B cell (primary cell): ENCODE measurements at regions not wholly inside any gene's neighbourhood (a gene's known extent, or its start where the extent isn't known, plus 50 kb on each side); places are given as distances from the start of the nearest gene placed in this dataset.

Source experiments
- ATAC-seq: fragments of 200-7000 bp; cut with Tn5 transposase; one replicate; pipeline ENCODE4 v1.10.0; 2021; ENCODE audit warnings: low read depth, mild to moderate bottlenecking, moderate number of reproducible peaks, moderate library complexity
- CTCF ChIA-PET: fragments of 350-600 bp; sonication (Branson Sonifier 250); formaldehyde crosslinking; loops from one replicate; lab custom pipeline; 2021; ENCODE audit warnings: antibody characterized with exemption, inconsistent platforms; lab: Charles Lee
- POLR2A ChIA-PET: fragments of 350-600 bp; sonication (Branson Sonifier 250); formaldehyde crosslinking; loops from one replicate; lab custom pipeline; 2021; ENCODE audit warnings: antibody characterized with exemption; lab: Charles Lee
- DNase-seq: peaks from one replicate; pipeline ENCODE4 v3.0.0; 2013
- H2AFZ ChIP-seq: 2 replicates; pipeline ENCODE4 v1.6.1; 2012; ENCODE audit warnings: mild to moderate bottlenecking, low read depth, low read length; ENCODE audit not compliant: insufficient read depth, poor library complexity, severe bottlenecking
- H3K27ac ChIP-seq, 2 donors: 1 replicate in 1 of 2; 2 replicates in 1 of 2; pipeline ENCODE4 v1.5.1; 2012 to 2013; ENCODE audit warnings: low read length in 2 of 2, mild to moderate bottlenecking in 2 of 2, moderate library complexity in 1 of 2
- H3K27me3 ChIP-seq, 4 experiments: fragments of 200-600 bp in 1 of 4; sonication (generic) in 1 of 4; replicated peaks in 1 of 4; 1 replicate in 2 of 4; 2 replicates in 2 of 4; pipeline versions ENCODE4 v1.6.1 to v1.7.0; 2013 to 2016; ENCODE audit warnings: low read length in 3 of 4, mild to moderate bottlenecking in 2 of 4, mixed read lengths in 1 of 4, moderate library complexity in 1 of 4; ENCODE audit not compliant: insufficient read depth in 4 of 4, control insufficient read depth in 3 of 4; ENCODE audit errors: control extremely low read depth in 1 of 4
- H3K36me3 ChIP-seq, 2 experiments: replicated peaks in 1 of 2; 1 replicate in 1 of 2; 2 replicates in 1 of 2; pipeline versions ENCODE4 v1.6.1 to v1.7.1; 2013; ENCODE audit warnings: low read length in 1 of 2; ENCODE audit not compliant: insufficient read depth in 2 of 2, control insufficient read depth in 1 of 2; ENCODE audit errors: control extremely low read depth in 1 of 2, extremely low read depth in 1 of 2
- H3K4me1 ChIP-seq, 2 donors: fragments of 200-600 bp in 1 of 2; sonication (generic) in 1 of 2; 1 replicate in 1 of 2; 2 replicates in 1 of 2; pipeline versions ENCODE4 v1.5.1 to v1.6.1; 2013 to 2017; ENCODE audit warnings: low read length in 2 of 2; ENCODE audit not compliant: control insufficient read depth in 2 of 2, insufficient read depth in 2 of 2
- H3K4me2 ChIP-seq: replicated peaks from 2 replicates; pipeline ENCODE3; 2012; ENCODE audit warnings: mild to moderate bottlenecking, low read depth, low read length; ENCODE audit not compliant: poor library complexity, severe bottlenecking
- H3K4me3 ChIP-seq, 5 experiments: fragments of 200-600 bp in 1 of 5; sonication (generic) in 1 of 5; 1 replicate in 3 of 5; 2 replicates in 2 of 5; pipeline versions ENCODE4 v1.5.1 to v1.7.0; 2011 to 2016; ENCODE audit warnings: low read length in 4 of 5, mild to moderate bottlenecking in 4 of 5, low read depth in 2 of 5, control low read depth in 1 of 5, moderate library complexity in 1 of 5; ENCODE audit not compliant: insufficient read depth in 1 of 5; ENCODE audit errors: control extremely low read depth in 1 of 5, extremely low read depth in 1 of 5
- H3K79me2 ChIP-seq: fragments of 200-600 bp; sonication (generic); one replicate; pipeline ENCODE4 v1.6.0; 2016; ENCODE audit warnings: low read length; ENCODE audit not compliant: control insufficient read depth, insufficient read depth
- H3K9ac ChIP-seq: fragments of 200-600 bp; sonication (generic); 2 replicates; pipeline ENCODE4 v1.6.1; 2017; ENCODE audit warnings: mild to moderate bottlenecking, low read length, moderate library complexity
- H3K9me3 ChIP-seq, 3 donors: one replicate each; pipeline versions ENCODE4 v1.6.1 to v1.7.1; 2013; ENCODE audit warnings: low read length in 2 of 3; ENCODE audit not compliant: control insufficient read depth in 2 of 3, insufficient read depth in 1 of 3; ENCODE audit errors: control extremely low read depth in 1 of 3
- H4K20me1 ChIP-seq: 2 replicates; pipeline ENCODE4 v1.6.0; 2012; ENCODE audit warnings: mild to moderate bottlenecking, low read length; ENCODE audit not compliant: insufficient read depth, control insufficient read depth, poor library complexity, severe bottlenecking
- H3K27ac Mint-ChIP-seq: one replicate; pipeline ENCODE4 v1.8.0; 2021; ENCODE audit warnings: mixed read lengths
- H3K27me3 Mint-ChIP-seq: one replicate; pipeline ENCODE4 v1.8.0; 2021; ENCODE audit warnings: mixed read lengths
- H3K4me1 Mint-ChIP-seq: one replicate; pipeline ENCODE4 v1.8.0; 2021; ENCODE audit warnings: mixed read lengths
- H3K4me3 Mint-ChIP-seq: one replicate; pipeline ENCODE4 v1.8.0; 2021; ENCODE audit warnings: mixed read lengths
- H3K9me3 Mint-ChIP-seq: one replicate; pipeline ENCODE4 v1.8.0; 2022; ENCODE audit warnings: mixed read lengths; ENCODE audit not compliant: insufficient read depth
- CTCF ChIP-seq: fragments of 200-600 bp; IDR thresholded peaks from one replicate; pipeline ENCODE4 v1.8.0; 2022; ENCODE audit warnings: antibody characterized with exemption, mild to moderate bottlenecking
- EZH2 ChIP-seq: IDR thresholded peaks from 2 replicates; pipeline ENCODE4 v1.6.1; 2012; ENCODE audit warnings: borderline replicate concordance, low read depth, mild to moderate bottlenecking, moderate library complexity, low read length; ENCODE audit not compliant: insufficient read depth, poor library complexity, severe bottlenecking
- WGBS: methylation state at CpG from one replicate; pipeline ENCODE4 v1.1.5; 2013; ENCODE audit warnings: missing lambda C conversion rate; ENCODE audit not compliant: insufficient coverage; 5-methylcytosine and 5-hydroxymethylcytosine counted together
- intact Hi-C: fragments of 100-400 bp; cut with micrococcal nuclease; formaldehyde crosslinking; loops from one replicate; pipeline ENCODE4 v1.10.0; 2022

GRCh38 chr4:119752936-119753335 is 124.3 kb upstream of the PDE5A start:
- Histone ChIP-seq H3K9me3 (no peaks in the 10 kb centered on the region), H3K9ac (no peak overlapping the region), H3K79me2 (no peaks in the 10 kb centered on the region), H3K36me3 (no peaks in the 10 kb centered on the region), H3K27ac (no peak overlapping the region), H3K4me2 (no peak overlapping the region), H3K4me3 (no peak overlapping the region), H4K20me1 (no peaks in the 10 kb centered on the region), H2AFZ (no peak overlapping the region), H3K4me1 (no peaks in the 10 kb centered on the region), H3K27me3 (no peaks in the 10 kb centered on the region)
- no peaks in the 10 kb centered on the region for H3K27me3 Mint-ChIP-seq
- H3K4me3 Mint-ChIP-seq, result no peak overlapping the region
- WGBS, result no CpG with 5 or more reads among the region's 2 CpGs
- no peaks in the 10 kb centered on the region for H3K9me3 Mint-ChIP-seq
- ChIA-PET CTCF (no interaction called here), POLR2A (no interaction called here)
- H3K4me1 Mint-ChIP-seq, result no peaks in the 10 kb centered on the region
- TF ChIP-seq EZH2 (no peak), CTCF (no peak)
- DNase-seq, result no peak
- no peak for ATAC-seq
- no peak overlapping the region for H3K27ac Mint-ChIP-seq
- intact Hi-C loops, result no loop called here

- H2AFZ ChIP-seq, result no peak overlapping the region
- H3K36me3 ChIP-seq, result no peaks in the 10 kb centered on the region
- H3K79me2 ChIP-seq, result no peaks in the 10 kb centered on the region
- DNase-seq (no peak), ATAC-seq (no peak)
- POLR2A ChIA-PET, result no interaction called here
- no CpG with 5 or more reads among the region's 1 CpG for WGBS
- CTCF ChIA-PET, result no interaction called here
- no peak overlapping the region for H3K27ac ChIP-seq
- TF ChIP-seq CTCF (no peak), EZH2 (no peak)
- no peak overlapping the region for H3K4me3 ChIP-seq
- no peaks in the 10 kb centered on the region for H4K20me1 ChIP-seq
- H3K4me2 ChIP-seq, result no peak overlapping the region
- no peaks in the 10 kb centered on the region for H3K9me3 Mint-ChIP-seq
- intact Hi-C loops, result no loop called here
- no peaks in the 10 kb centered on the region for H3K4me1 Mint-ChIP-seq
- no peak overlapping the region for H3K4me3 Mint-ChIP-seq
- no peaks in the 10 kb centered on the region for H3K27me3 ChIP-seq
- no peak overlapping the region for H3K9ac ChIP-seq
- no peak overlapping the region for H3K27ac Mint-ChIP-seq
- no peaks in the 10 kb centered on the region for H3K9me3 ChIP-seq
- no peaks in the 10 kb centered on the region for H3K4me1 ChIP-seq
- H3K27me3 Mint-ChIP-seq, result no peaks in the 10 kb centered on the region
Measured at GRCh38 chr4:119750771-119751170, 122.2 kb upstream of the PDE5A start.
